ENCODE measurements at regions not wholly inside any gene's neighbourhood (a gene's known extent, or its start where the extent isn't known, plus 50 kb on each side); places are given as distances from the start of the nearest gene placed in this dataset.

- no peak for TF ChIP-seq CTCF (IDR thresholded peaks at IDR 0.05; ENCODE audit: insufficient read depth, low read length, poor library complexity, severe bottlenecking)
- no peak for TF ChIP-seq EZH2phosphoT487 (conservative IDR thresholded peaks at IDR 0.05; ENCODE audit: low read length)
These were observed 239.4 kb downstream of the TEX29 start for GRCh38 chr13:111559612-111560403.
